ENCODE measurements at regions not wholly inside any gene's neighbourhood (a gene's known extent, or its start where the extent isn't known, plus 50 kb on each side); places are given as distances from the start of the nearest gene placed in this dataset.

- Histone ChIP-seq H3K9me3 (no peaks in the 10 kb centered on the region), H3K36me3 (no peaks in the 10 kb centered on the region), H3K4me3 (no peak overlapping the region), H3K27ac (no peak overlapping the region), H3K4me1 (no peaks in the 10 kb centered on the region), H3K27me3 (no peaks in the 10 kb centered on the region)
- 70 to 78% methylated on average over 4 of the region's 4 CpGs for WGBS, 2 donors (ENCODE audit: low coverage in 1 of 2)
- TF ChIP-seq POLR2A (IDR thresholded peaks at IDR 0.05), result no peak
- no peak for TF ChIP-seq POLR2AphosphoS5 (IDR thresholded peaks at IDR 0.05)
- TF ChIP-seq CTCF (IDR thresholded peaks at IDR 0.05), result no peak
- TF ChIP-seq EP300 (IDR thresholded peaks at IDR 0.05; ENCODE audit: low read depth), result no peak
- DNase-seq, result no peak
- in situ Hi-C loops (cut with MboI; ENCODE audit: low pct_ligation_motif_present in 1 of 4, low pct_unique_long_range_greater_than_20kb in 1 of 4, low sequenced_read_pairs in 3 of 4) (loop anchor here in 1 of 4 donors (25.0 kb wide), 1 partner anchor 269 kb away; no protein-coding TSS in a partner anchor), intact Hi-C loops (cut with DNase I; ENCODE audit: low total_unique reads) (no loop called here)
Measured at GRCh38 chr17:33481652-33482051, 188.6 kb upstream of the ASIC2 start.

GRCh38 chr17:33482636-33483035 lies 189.5 kb upstream of the ASIC2 start:
- no peaks in the 10 kb centered on the region for H3K27me3 ChIP-seq
- intact Hi-C loops (cut with DNase I; ENCODE audit: low total_unique reads), result no loop called here
- 72 to 86% methylated on average over 4 of the region's 4 CpGs for WGBS, 2 donors (ENCODE audit: low coverage in 1 of 2)

GRCh38 chr17:33484559-33484958 lies 191.5 kb upstream of the ASIC2 start:
- H3K27ac ChIP-seq, result no peak overlapping the region
- no peaks in the 10 kb centered on the region for H3K4me1 ChIP-seq
- H3K9me3 ChIP-seq, result no peaks in the 10 kb centered on the region
- TF ChIP-seq CTCF (IDR thresholded peaks at IDR 0.05), result no peak
- no peak for TF ChIP-seq POLR2A (IDR thresholded peaks at IDR 0.05)
- TF ChIP-seq POLR2AphosphoS5 (IDR thresholded peaks at IDR 0.05), result no peak
- TF ChIP-seq EP300 (IDR thresholded peaks at IDR 0.05; ENCODE audit: low read depth), result no peak
- intact Hi-C loops (cut with DNase I; ENCODE audit: low total_unique reads) (no loop called here), in situ Hi-C loops (cut with MboI; ENCODE audit: low pct_ligation_motif_present in 1 of 4, low pct_unique_long_range_greater_than_20kb in 1 of 4, low sequenced_read_pairs in 3 of 4) (loop anchor here in 1 of 4 donors (25.0 kb wide), 1 partner anchor 272 kb away; no protein-coding TSS in a partner anchor)
- H3K27me3 ChIP-seq, result no peaks in the 10 kb centered on the region
- no peak overlapping the region for H3K4me3 ChIP-seq
- DNase-seq, result no peak
- no peaks in the 10 kb centered on the region for H3K36me3 ChIP-seq
- 86% methylated on average over 2 of the region's 2 CpGs; no CpG with 5 or more reads in 1 of the 2 donors for WGBS, 2 donors (ENCODE audit: low coverage in 1 of 2)

More at GRCh38 chr17:33482636-33483035, 189.5 kb upstream of the ASIC2 start:
- Histone ChIP-seq H3K9me3 (no peaks in the 10 kb centered on the region), H3K36me3 (no peaks in the 10 kb centered on the region), H3K4me1 (no peaks in the 10 kb centered on the region), H3K4me3 (no peak overlapping the region), H3K27ac (no peak overlapping the region)
- DNase-seq, result no peak
- TF ChIP-seq EP300 (IDR thresholded peaks at IDR 0.05; ENCODE audit: low read depth), result no peak
- in situ Hi-C loops (cut with MboI; ENCODE audit: low pct_ligation_motif_present in 1 of 4, low pct_unique_long_range_greater_than_20kb in 1 of 4, low sequenced_read_pairs in 3 of 4), result loop anchor here in 1 of 4 donors (25.0 kb wide), 1 partner anchor 270 kb away; no protein-coding TSS in a partner anchor

- in situ Hi-C loops (cut with MboI; ENCODE audit: low pct_ligation_motif_present in 1 of 4, low pct_unique_long_range_greater_than_20kb in 1 of 4, low sequenced_read_pairs in 3 of 4) (loop anchor here in 1 of 4 donors (25.0 kb wide), 1 partner anchor 274 kb away; no protein-coding TSS in a partner anchor), intact Hi-C loops (cut with DNase I; ENCODE audit: low total_unique reads) (no loop called here)
- Histone ChIP-seq H3K27me3 (no peaks in the 10 kb centered on the region), H3K9me3 (no peaks in the 10 kb centered on the region), H3K27ac (no peak overlapping the region), H3K4me1 (no peaks in the 10 kb centered on the region), H3K36me3 (no peaks in the 10 kb centered on the region), H3K4me3 (no peak overlapping the region)
- DNase-seq, result no peak
- TF ChIP-seq POLR2A (IDR thresholded peaks at IDR 0.05) (no peak), CTCF (IDR thresholded peaks at IDR 0.05) (no peak), EP300 (IDR thresholded peaks at IDR 0.05; ENCODE audit: low read depth) (no peak), POLR2AphosphoS5 (IDR thresholded peaks at IDR 0.05) (no peak)
- WGBS, 2 donors (ENCODE audit: low coverage in 1 of 2), result 42% methylated on average over 5 of the region's 5 CpGs; no CpG with 5 or more reads in 1 of the 2 donors
Measured at GRCh38 chr17:33486135-33486885, 193.2 kb upstream of the ASIC2 start.

All from transverse colon (tissue), 4 donors.